ENCODE measurements at regions not wholly inside any gene's neighbourhood (a gene's known extent, or its start where the extent isn't known, plus 50 kb on each side); places are given as distances from the start of the nearest gene placed in this dataset.
"Not testable (repeated sequence)": the region's sequence is repeated elsewhere in the genome, so short reads cannot be mapped to it uniquely, and the experiment has no call there.

DNA sequence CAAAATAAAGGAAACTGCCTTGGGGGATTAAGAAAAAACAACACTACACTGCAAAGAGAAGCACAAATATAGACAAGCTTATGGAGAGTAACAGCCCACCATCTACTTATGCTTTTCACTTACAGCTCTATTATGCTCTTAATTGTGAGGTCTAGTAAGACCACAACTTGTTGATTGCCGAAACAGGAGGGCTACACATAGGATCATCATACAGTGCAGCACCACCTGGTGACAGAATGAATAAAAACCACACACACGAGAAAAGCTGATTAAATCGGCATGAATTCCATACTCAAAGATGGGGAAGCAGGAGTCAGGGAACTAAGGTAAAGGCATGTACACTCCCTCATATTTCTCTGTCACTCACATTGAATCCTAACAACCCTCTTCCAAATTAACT is 259.2 kb downstream of the IKZF2 start:
- TF ChIP-seq JUND (IDR thresholded peaks at IDR 0.05; ENCODE audit: low read depth) = no peak
- DNase-seq (ENCODE audit: low read depth in 1 of 2, low spot score in 1 of 2) = peak in 1 of 2 experiments; percentile 70
- in situ Hi-C loops (cut with HindIII; ENCODE audit: low pct_unique_long_range_greater_than_20kb, low sequenced_read_pairs) = no loop called here

DNA sequence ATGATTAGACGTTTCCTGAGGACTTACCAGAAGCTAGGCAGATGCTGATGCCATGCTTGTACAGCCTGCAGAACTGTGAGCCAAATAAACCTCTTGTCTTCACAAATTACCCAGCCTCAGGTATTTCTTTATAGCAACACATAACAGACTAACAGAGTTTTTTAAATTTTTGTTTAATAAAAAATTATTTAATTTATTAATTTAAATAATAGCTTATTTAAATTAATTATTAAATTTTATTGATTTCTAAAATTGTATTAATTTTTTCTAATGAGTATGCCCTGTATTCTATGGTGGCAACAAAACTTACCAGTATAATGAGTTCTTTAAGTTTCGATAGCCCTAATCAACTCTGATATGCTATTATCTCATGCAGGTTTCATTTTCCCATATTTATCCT is 259.8 kb downstream of the IKZF2 start:
- in situ Hi-C loops (cut with HindIII; ENCODE audit: low pct_unique_long_range_greater_than_20kb, low sequenced_read_pairs) = no loop called here
- no peak for TF ChIP-seq JUND (IDR thresholded peaks at IDR 0.05; ENCODE audit: low read depth)

DNA sequence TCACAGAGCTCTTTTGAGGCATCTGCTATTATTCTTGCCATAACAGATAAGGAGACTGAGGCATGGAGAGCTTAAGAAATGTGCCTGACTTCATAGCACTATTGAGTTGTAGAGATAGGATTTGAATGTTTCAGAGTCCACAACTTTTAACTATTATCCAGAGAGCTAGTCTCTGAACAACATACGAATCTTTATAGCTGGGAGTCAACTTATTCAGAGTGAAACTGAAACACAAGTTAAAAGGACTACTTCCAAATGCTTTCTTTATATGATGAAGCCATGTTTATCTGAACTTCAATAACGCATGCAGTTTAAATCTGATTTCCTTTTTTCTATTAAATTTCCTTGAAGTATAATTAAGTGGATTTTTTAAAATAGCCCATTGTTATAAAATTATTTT is 268.8 kb downstream of the IKZF2 start:
- TF ChIP-seq JUND (IDR thresholded peaks at IDR 0.05; ENCODE audit: low read depth) = no peak
- in situ Hi-C loops (cut with HindIII; ENCODE audit: low pct_unique_long_range_greater_than_20kb, low sequenced_read_pairs) = no loop called here
- no peak for DNase-seq (ENCODE audit: low read depth in 1 of 2, low spot score in 1 of 2)

More for the DNA sequence above, 259.8 kb downstream of the IKZF2 start:
- DNase-seq (ENCODE audit: low read depth in 1 of 2, low spot score in 1 of 2) = no peak

DNA sequence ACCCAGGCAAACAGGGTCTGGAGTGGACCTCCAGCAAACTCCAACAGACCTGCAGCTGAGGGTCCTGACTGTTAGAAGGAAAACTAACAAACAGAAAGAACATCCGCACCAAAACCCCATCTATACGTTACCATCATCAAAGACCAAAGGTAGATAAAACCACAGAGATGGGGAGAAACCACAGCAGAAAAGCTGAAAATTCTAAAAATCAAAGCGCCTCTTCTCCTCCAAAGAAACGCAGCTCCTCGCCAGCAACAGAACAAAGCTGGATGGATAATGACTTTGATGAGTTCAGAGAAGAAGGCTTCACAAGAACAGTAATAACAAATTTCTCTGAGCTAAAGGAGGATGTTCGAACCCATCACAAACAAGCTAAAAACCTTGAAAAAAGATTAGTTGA is 274.9 kb downstream of the IKZF2 start:
- in situ Hi-C loops (cut with HindIII; ENCODE audit: low pct_unique_long_range_greater_than_20kb, low sequenced_read_pairs); DNase-seq (ENCODE audit: low read depth in 1 of 2, low spot score in 1 of 2): not testable (repeated sequence)

DNA sequence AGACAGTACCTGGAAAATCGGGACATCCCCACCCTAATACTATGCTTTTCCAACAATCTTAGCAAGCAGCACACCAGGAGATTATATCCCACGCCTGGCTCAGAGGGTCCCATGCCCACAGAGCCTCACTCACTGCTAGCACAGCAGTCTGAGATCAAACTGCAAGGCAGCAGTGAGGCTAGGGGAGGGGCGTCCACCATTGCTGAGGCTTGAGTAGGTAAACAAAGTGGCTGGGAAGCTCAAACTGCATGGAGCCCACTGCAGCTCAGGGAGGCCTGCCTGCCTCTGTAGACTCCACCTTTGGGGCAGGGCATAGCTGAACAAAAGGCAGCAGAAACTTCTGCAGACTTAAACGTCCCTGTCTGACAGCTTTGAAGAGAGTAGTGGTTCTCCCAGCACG is 275.5 kb downstream of the IKZF2 start:
- in situ Hi-C loops (cut with HindIII; ENCODE audit: low pct_unique_long_range_greater_than_20kb, low sequenced_read_pairs); DNase-seq (ENCODE audit: low read depth in 1 of 2, low spot score in 1 of 2): not testable (repeated sequence)

DNA sequence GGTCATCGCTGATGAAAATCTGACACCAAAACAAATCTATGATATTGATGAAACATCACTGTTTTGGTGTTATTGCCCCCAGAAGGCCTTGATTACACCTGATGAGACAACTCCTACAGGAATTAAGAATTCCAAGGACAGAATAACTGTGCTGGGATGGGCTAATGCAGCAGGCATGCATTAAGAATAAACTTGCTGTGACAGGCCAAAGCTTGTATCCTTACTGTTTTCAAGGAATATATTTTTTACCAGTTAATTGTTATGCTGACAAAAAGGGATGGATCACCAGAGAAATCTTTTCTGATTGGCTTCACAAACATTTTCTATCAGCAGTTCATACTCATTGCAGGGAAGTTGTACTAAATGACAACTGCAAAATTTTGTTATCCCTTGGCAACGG is 278.2 kb downstream of the IKZF2 start:
- in situ Hi-C loops (cut with HindIII; ENCODE audit: low pct_unique_long_range_greater_than_20kb, low sequenced_read_pairs) = no loop called here
- DNase-seq (ENCODE audit: low read depth in 1 of 2, low spot score in 1 of 2) = no peak
- TF ChIP-seq JUND (IDR thresholded peaks at IDR 0.05; ENCODE audit: low read depth) = no peak

DNA sequence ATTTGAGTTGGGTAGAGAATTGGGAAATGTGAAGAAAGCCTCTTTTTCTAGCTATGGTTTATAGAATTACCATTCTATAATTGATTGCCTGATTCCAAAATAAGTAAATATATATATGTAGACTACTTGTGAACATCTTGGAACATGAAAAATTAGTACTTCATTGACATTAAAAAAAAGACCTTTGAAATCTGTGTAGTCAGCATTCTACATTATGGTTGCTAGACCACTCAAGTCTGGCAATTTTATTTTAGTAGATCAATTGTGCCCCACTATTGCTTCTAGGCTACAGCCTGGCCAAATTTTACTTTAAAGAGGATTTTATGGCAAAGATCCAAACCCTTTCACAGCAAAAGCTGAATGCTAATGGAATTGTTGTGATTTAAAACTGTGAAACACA is 279.8 kb downstream of the IKZF2 start:
- TF ChIP-seq JUND (IDR thresholded peaks at IDR 0.05; ENCODE audit: low read depth) = no peak
- DNase-seq (ENCODE audit: low read depth in 1 of 2, low spot score in 1 of 2) = no peak
- in situ Hi-C loops (cut with HindIII; ENCODE audit: low pct_unique_long_range_greater_than_20kb, low sequenced_read_pairs) = no loop called here

DNA sequence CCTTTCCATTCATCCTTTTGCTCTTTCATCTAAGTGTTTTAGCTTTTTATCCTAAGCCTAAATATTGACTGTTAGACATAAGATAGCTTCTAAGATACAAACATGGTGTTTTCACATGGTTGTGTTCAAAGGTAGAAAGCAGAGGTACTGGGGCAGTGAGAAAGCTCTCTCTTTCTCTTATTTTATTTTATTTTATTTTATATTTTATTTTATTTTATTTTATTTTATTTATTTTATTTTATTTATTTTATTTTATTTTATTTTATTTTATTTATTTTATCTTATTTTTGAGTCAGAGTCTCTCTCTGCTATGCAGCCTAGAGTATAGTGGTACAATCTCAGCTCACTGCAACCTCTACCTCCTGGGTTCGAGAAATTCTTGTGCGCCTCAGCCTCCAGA is 287.2 kb downstream of the IKZF2 start:
- in situ Hi-C loops (cut with HindIII; ENCODE audit: low pct_unique_long_range_greater_than_20kb, low sequenced_read_pairs) = no loop called here

DNA sequence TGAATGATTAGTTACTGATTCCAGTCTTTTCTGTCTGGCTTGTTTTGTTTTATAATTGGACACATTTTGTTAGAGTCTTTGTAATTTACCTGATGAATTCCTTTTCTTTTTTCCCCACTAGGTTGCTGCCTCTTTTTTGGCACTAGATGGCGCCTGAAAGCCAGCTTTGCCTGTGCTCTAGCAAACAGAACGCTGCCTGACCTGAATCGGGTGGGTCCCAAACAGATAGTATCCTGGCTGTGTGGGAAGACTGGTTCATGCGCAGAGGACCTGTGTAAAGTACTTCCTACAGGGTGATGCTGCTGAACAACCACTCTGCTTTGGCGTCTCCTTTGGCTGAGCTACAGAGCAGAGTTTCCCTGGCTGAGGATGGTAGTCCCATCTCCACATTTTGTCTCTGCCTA is 288.2 kb downstream of the IKZF2 start:
- in situ Hi-C loops (cut with HindIII; ENCODE audit: low pct_unique_long_range_greater_than_20kb, low sequenced_read_pairs) = no loop called here
- DNase-seq (ENCODE audit: low read depth in 1 of 2, low spot score in 1 of 2) = peak in 1 of 2 experiments; percentile 82
- TF ChIP-seq JUND (IDR thresholded peaks at IDR 0.05; ENCODE audit: low read depth) = no peak

More for the DNA sequence above, 287.2 kb downstream of the IKZF2 start:
- TF ChIP-seq JUND (IDR thresholded peaks at IDR 0.05; ENCODE audit: low read depth) = no peak
- no peak for DNase-seq (ENCODE audit: low read depth in 1 of 2, low spot score in 1 of 2)

DNA sequence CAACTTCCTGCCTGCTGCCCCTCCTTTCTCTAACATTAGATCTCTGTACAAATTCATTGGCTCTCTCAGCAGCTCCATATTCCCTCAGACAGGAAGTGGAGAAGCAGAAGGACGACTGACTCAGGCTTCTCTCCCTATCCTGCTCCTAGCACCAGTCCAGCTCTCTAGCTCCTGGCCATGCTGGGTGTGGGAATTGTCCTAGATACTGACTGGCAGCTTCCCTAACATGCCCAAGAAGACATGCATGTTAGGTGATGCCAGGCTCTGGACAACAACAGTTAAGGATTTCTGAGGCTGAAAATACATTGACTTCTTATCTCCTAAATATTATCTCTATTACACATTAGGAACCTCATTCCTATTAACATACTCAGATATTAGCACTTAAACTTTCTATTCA is 292.9 kb downstream of the IKZF2 start:
- no peak for DNase-seq (ENCODE audit: low read depth in 1 of 2, low spot score in 1 of 2)
- TF ChIP-seq JUND (IDR thresholded peaks at IDR 0.05; ENCODE audit: low read depth) = no peak
- in situ Hi-C loops (cut with HindIII; ENCODE audit: low pct_unique_long_range_greater_than_20kb, low sequenced_read_pairs) = no loop called here

DNA sequence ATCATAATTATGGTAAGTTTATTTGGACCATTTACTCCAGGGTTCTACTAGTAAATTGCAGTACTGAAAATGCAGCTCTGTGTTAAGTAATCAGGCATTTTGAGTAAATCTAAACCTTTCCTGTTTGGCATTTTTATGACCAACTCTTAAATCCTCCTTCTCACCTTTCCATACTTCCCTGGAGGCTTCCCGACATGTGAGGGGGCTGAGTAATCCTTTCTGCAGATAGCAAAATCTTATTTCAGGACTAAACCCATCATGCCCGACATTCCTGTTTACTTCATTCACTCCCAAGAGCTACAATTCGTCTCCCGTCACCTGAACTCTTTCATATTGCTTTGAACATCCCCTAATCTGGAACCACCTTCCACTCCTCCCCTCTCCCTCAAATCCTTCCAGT is 296.6 kb downstream of the IKZF2 start:
- no peak for TF ChIP-seq JUND (IDR thresholded peaks at IDR 0.05; ENCODE audit: low read depth)
- in situ Hi-C loops (cut with HindIII; ENCODE audit: low pct_unique_long_range_greater_than_20kb, low sequenced_read_pairs) = no loop called here
- no peak for DNase-seq (ENCODE audit: low read depth in 1 of 2, low spot score in 1 of 2)

DNA sequence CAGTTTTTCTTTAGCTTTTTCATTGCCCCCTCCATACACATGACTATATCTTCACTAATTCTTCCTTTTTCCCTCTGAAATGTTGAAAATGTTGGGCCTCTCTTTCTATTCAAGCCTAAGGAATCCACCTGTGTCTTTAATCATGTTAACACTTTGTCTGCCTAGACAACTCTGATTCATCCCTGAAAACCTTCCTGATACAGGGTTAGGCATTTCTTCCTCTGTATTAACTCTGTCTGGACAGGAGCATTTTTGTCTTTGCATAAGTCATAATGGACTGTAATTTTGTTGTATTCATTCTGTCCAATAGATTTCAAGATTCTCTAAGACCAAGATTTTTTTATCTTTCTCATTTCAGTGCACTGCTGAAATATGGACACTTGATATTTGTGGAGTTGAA is 297.3 kb downstream of the IKZF2 start:
- no peak for TF ChIP-seq JUND (IDR thresholded peaks at IDR 0.05; ENCODE audit: low read depth)

DNA sequence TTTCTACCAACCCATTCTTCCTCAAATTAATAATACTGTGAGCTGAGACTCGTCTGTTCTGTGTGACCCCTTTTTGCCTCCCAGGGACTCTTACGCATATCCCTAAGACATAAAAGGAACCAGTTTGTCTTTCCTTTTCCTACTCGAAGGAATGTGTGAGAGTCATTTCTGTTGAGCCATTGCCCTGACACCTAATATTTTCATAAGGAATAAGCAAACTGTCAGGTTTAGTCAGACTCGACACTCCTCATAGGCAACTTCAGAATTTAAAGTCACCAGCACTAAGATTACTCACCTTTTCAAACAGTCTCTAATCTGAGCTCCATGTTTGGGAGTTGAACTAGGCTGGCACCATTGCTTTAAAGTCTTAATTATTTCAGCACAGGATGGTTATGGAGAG is 305.5 kb downstream of the IKZF2 start:
- in situ Hi-C loops (cut with HindIII; ENCODE audit: low pct_unique_long_range_greater_than_20kb, low sequenced_read_pairs) = no loop called here
- TF ChIP-seq JUND (IDR thresholded peaks at IDR 0.05; ENCODE audit: low read depth) = no peak
- peak in 1 of 2 experiments; percentile 20 for DNase-seq (ENCODE audit: low read depth in 1 of 2, low spot score in 1 of 2)

More for the DNA sequence above, 297.3 kb downstream of the IKZF2 start:
- no peak for DNase-seq (ENCODE audit: low read depth in 1 of 2, low spot score in 1 of 2)
- in situ Hi-C loops (cut with HindIII; ENCODE audit: low pct_unique_long_range_greater_than_20kb, low sequenced_read_pairs) = no loop called here

DNA sequence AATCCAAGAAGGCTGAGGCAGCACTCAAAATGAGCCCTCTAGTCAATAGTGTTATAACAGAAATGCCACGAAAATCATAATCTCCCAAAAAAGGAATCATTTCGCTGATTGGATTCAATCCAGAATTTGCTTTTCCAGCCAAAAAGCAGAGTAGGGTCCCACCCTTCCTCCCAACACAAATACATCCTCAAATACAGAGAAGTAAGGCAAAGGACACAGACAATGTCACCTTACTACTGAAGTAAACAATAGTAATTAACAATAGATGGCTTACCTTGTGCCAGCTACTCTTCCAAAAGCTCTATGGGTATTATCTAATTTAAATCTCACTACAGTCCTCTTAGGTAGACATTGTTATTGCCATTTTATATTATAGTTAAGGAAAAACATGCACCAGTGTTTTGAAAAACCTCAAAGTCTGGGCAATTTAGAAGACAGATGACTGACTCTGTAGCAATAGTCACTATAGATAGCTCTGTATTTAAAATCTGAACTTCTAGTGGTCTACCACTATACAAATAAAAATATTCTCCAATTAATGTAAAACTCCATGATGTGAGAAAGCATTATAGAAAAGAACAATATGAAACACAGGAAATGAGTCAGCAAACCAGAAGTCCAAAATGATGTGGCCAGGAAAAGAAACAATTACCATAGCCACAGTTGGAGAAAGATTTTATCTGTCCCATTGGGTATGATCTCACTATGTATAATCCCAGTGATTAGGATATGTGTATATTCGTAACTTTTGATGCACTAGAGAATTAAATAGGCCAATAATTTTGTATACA is 305.0 kb upstream of the ERBB4 start:
- no peak for DNase-seq (ENCODE audit: low read depth in 1 of 2, low spot score in 1 of 2)
- in situ Hi-C loops (cut with HindIII; ENCODE audit: low pct_unique_long_range_greater_than_20kb, low sequenced_read_pairs) = no loop called here
- TF ChIP-seq JUND (IDR thresholded peaks at IDR 0.05; ENCODE audit: low read depth) = no peak

All from T47D (cell line).